NCI-H2029 (cell line): ENCODE measurements at regions not wholly inside any gene's neighbourhood (a gene's known extent, or its start where the extent isn't known, plus 50 kb on each side); places are given as distances from the start of the nearest gene placed in this dataset.
"Not testable (repeated sequence)": the region's sequence is repeated elsewhere in the genome, so short reads cannot be mapped to it uniquely, and the experiment has no call there.

Source experiments
- DNase-seq: peaks from one replicate; lab custom pipeline; 2025; lab: John Stamatoyannopoulos, UW

DNA sequence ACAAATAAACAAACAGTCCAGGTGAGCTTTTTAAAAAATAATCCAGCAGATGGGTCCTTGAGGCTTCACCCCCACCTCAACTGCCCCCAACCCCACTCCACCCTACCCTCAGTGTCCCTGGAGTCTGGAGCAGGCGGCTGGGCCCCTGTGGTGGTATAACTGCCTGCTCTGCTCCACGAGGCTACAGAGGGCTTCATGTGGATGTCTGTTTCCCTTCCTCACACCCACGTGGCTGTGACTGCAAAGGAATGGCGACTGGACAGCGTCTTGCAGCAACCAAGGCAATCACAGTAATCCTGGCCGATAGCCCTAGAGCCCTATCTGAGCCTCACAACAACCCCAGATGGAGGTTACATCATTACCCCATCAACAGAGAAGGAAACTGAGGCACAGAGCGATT lies 76.5 kb downstream of the SLC2A10 start:
- no peak for DNase-seq

DNA sequence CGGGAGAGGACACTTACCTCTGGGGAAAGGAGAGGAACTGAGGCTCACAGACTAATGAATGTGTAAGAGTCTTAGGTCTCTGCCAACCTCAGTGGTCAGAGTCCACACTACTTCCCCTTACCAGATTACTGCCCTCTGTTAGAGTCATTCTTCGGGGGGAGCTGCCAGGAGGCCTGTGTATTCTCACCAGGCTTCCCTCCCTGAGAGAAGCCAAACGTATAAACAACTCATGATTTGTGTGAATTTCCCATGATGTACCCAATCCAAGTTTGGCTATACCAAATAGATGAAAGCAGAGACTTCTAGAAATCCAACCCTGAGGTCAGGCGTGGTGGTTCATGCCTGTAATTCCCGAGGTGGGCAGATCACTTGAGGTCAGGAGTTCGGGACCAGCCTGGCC lies 77.1 kb downstream of the SLC2A10 start:
- no peak for DNase-seq

DNA sequence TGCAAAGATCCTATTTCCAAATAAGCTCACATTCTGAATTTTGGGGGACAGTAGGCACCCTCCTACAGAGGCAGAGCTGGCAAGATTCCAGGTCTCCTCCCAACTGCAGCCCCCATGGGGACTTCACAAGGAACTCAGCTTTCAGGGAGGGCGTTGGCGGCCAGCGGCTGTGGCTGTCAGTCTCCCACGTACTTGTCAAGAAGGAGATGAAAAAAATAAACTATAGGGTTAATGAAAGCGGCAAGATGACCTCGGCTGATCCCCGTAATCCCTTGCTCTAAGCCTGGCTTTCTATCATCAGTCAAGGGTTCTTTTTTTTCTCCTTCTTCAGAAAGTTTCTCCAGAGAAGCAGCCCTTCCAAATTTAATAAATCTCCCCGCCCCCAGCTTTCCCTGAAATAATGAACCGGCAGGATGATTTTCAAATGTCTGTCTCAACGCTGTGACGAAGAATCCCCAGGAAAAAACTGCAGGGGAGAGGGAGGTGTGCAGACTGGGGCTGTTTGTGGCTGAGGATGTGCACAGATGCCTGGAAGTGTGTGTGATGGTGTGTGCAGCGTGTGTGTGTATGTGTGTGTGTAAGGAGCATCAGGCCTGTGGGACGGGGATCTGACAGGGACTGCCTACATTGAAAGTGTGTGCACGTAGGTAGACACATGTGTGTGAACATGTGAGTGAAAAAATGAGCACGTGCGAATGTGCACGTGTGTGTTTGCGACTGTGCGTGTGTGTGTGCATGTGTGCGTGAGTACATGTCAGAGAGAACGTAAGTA lies 78.7 kb downstream of the SLC2A10 start:
- no peak for DNase-seq

DNA sequence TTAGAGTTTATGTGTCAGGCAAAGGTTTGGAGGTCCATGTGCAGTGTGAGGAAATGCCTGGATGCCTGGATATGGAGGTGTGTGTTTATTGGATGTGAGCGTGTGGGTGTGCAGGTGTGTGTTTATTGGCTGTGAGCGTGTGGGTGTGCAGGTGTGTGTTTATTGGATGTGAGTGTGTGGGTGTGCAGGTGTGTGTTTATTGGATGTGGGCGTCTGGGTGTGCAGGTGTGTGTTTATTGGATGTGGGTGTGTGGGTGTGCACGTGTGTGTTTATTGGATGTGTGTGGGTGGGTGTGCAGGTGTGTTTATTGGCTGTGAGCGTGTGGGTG lies 79.3 kb downstream of the SLC2A10 start:
- DNase-seq, result not testable (repeated sequence)

DNA sequence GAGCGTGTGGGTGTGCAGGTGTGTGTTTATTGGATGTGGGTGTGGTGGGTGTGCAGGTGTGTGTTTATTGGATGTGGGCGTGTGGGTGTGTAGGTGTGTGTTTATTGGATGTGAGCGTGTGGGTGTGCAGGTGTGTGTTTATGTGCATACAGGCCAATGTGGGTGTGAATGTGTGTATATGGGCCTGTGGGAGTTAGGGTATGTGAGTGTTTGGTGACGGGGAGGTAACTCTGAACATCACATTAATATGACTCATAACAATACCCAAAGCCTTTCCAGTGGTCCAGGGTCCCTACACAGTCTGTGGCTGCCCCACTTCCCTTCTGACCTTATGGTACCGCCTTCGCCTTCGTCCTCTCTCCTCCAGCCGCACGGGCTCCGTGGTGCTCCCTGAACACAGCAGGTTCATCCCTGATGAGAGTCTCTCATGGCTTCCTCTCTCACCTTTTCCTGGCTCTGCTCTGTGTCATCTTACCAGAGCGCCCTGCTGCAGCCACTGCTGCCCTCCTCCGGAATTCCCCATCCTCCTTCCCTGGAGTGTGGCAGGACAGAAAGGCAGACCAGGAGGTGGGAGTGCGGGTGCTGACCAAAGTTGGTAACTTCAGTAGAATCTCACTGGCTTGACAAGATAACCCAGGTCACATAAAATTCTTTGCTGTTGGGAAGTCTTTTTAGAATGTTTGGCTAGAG lies 80.0 kb downstream of the SLC2A10 start:
- no peak for DNase-seq

DNA sequence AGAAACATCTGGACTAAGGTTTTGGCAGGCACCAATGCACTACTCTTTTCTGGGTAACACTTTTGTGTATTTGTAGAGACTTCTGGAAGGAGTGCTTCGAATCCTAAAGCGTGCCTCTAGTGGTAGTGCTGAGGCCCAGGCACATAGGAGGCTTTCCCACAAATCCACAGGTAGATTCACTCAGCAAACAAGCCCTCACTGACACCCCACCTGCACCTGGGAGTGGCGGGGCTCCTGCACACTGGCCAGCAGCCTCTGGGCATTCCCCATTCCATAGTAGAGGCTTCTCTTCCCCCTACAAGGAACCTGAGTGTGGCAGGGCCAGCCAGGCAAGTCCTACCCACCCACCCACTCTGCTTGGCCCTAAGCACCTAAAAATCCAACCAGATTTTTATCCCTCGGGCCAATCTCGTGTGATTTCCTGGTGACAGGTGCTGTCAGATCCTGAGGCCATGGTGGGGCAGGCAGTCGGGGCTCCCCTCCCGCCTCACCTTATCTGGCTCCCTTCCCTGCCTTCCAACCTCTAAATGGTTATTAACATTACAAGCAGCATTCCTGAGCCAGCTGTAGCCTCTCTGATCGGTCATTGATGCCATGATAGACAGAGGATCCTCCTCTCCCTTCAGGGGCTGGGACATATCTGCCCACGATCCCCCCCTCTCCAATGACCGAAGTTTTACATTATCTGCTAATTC lies 82.4 kb downstream of the SLC2A10 start:
- DNase-seq, result no peak

DNA sequence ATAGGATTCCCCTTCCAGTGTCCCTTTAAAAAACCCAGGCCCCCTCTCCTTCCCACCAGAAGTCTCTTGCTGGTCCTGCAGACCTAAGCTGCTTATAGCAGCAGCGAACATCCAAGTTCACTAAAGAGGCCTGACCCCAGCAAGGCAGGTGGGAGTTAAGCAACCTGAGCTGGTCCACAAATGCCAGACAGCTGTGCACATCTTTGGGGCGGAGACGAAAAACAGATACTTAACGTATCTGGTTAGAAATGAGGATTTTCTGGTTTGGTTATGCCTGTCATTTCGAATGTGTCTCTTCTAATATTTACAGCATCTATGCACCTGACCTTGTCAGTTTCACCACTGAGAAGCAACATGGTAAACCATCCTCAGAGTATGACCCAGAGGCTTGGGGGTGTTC lies 87.8 kb downstream of the SLC2A10 start:
- no peak for DNase-seq

DNA sequence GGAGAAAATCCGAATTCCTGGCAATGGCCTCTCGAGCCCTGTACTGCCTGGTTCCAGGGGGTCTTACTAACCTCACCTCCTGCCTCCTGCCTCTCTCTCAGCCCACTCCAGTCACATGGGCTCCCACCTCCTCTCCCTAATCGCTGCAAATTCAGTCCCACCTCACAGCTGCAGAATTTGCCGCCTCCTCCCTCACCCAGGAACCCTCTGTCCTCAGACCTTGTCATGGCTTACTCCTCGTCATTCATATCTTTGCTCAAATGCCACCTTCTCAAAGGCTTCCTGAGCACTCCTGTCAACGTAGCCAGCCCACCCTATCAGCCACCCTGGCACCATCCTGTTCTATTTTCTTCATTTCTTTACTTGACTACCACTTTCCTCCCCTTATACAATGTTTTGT lies 89.0 kb downstream of the SLC2A10 start:
- no peak for DNase-seq

DNA sequence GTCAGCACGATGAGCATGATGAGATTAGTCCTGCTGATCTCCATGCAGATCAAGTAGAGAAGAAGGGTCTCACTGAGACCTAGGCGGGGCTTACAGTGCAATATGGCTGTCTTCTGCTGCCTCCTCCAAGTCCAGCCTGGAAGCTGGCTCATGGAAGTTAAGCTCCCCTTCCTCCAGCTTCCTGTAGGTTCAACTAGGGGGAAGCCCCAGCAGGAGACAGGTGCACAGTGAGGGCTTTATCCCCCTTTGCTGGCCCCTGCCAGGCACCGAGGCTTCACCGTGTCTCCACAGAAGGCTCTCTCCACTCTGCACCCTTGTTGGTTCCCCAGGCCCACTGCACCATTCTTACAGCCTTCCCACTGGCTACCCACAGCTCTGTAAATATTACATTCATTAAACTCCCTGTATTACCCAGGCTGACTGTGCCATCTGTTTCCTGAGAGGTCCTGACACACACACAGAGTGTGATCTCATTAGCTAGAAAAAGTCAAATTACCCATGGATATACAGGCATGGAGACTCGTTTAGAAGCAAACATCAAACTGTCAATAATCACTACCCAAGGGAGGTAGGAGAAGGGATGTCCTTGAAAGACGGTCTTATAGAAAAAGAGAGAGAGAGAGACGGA lies 90.4 kb downstream of the SLC2A10 start:
- DNase-seq, result no peak

DNA sequence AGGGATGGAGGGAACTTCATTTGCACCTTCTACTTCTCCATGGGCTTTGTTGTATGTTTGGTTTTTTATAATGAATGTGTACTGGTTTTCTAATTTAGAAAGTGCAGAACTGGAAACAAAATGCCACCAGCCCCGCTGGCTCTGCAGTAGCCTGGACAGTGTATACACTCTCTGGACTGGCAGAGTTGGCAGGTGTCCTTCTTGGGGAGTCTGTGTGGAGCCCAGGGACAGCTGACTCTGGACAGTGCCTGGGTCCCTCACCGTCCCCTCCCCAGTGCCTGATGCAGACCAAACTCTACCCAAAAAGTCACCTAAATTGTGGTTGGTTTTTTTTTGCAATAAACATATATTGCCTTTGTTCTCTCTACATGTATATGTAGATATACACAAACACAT lies 91.0 kb downstream of the SLC2A10 start:
- no peak for DNase-seq

DNA sequence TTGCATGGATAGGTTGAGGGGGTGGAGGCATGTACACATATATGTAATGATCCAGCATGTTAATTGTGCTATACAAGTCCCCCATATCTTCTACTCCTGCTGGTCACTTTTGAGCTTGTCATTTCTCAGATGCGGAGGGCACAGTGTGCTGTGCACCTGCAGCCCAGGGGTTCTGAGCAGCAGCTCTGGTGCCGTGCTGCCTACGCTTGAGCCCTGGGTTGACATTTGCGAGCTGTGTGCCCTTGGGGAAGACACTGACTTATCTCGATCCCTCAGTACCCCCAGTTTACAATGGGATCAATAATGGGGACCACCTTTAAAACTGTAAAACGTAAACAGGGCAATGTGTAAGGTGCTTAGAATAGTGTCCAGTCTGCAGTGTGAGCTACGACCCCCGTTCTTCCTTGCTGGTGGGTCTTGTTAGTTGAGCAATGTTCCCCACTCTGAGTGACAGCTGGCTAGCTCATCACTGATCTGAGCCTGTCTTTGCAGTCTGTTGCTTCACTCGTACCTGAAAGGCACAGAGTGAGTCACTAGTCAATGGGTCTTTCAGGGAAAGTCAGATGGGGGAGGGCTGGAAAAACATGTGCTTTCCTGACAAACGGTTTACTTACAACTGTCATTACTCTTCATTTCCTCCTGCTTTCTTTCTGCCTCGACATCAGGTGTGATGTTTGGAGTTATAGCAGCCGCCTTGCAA lies 91.7 kb downstream of the SLC2A10 start:
- DNase-seq, result no peak

DNA sequence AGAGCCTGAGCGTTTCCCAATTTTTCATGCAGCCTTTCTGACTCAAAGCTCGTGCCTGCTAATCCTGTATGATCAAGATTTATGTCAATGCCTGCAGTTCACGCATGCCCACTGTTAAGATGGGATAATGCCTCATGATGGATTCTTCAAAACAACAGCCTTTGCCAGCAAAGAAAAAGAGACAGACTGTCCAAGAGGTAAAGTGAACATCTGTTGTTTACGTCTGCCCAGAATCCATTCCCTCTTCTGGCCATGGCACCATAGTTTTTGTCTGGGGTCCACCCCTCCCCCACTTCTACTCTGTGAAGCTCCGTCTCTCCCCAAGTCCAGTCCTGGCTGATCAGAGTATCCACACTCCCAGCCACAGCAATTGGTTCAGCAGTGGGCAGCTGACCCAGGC lies 91.9 kb upstream of the EYA2 start:
- DNase-seq, result no peak

DNA sequence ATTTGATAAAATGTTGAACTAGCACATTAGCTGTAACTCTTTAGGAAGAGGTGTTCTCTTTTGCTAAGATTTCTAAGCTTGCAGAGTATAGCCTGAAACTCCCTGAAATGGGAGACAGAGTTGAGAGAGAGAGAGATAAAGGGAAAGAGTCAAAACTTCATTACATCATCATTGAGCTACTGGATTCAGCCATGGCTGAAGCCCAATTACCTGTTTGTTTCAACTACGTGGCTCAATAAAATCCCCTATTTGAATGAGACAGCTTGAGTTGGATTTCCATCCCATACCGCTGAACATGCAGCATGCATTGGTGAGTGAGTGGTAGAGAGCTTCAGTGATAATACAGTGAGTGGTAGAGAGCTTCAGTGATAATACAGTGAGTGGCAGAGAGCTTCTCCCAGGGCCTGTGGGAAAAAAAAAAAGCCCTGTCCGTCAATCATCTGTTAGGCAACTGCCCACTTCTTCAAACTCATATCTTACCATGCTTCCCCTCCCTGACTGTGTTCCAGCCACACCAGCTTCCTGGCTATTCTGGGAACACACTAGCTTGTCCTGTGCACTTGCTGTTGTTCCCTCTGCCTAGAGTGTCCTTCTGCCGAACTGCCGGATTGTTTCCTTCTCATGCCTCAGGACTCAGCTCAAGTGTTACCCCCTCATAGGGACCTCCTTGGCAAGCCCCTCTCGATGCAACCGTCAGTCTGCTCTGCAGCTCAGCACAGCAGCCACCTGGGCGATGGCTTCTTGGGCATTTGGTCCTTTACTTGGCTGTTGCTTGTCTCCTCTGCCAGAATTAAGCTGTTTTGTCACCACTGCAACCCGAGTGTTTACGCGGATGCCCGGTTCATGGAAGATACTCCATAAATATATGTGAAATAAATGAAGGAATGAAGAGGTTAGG lies 91.3 kb upstream of the EYA2 start:
- no peak for DNase-seq

DNA sequence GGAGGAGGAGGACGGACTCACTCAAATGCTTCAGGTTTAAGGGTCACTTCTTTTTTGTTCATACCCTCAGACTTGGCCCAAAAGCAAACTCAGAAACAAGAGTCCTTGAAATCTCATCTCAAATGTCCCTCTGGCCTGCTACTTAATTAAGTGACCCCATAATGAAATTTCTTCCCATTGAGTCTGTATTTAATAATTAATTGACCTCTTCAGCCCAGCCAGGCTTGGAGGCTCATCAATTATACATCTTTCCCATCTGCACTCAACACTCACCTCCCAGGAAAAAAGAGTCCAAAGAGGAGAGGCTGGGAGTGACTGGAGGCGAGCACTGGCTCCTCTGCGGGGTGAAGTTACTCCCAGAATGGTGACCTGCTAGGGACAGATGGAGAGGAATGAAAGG lies 90.5 kb upstream of the EYA2 start:
- no peak for DNase-seq

DNA sequence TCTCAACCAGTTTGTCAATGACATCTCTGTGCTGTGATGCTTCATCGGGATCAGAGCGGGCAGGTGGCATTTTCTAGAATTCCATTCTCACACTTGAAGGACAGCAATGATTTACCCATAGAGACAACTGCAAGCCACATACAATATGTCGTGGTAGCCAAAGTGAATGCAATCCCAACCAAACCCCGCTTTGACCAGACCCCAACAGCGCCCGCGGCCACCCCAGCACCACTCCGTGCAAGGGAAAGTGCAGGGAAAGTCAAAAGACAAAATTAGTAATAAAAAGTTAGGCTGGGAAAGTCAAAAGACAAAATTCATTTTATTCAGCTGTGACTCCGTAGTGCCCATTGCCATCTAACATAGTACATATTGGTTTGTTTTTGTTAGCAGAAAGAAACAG lies 88.8 kb upstream of the EYA2 start:
- no peak for DNase-seq

DNA sequence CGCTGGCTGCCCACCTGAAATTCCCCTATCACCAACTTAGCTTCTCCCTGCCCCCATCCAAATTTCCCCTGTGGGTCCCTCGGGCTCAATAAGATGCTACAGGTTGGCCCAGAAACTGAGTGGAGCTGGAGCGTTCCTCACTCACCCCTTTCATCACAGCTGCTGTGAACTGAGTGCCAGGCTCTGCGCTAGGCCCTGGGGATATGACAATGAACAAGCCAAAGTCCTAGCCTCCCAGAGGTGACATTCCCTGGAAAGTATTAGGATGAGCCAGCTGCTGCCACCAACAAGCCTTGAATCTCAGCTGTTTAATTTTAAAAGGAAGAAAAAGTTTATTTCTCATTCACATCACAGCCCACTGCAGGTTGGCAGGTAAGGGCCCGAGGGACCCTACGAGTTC lies 86.6 kb upstream of the EYA2 start:
- DNase-seq, result no peak

DNA sequence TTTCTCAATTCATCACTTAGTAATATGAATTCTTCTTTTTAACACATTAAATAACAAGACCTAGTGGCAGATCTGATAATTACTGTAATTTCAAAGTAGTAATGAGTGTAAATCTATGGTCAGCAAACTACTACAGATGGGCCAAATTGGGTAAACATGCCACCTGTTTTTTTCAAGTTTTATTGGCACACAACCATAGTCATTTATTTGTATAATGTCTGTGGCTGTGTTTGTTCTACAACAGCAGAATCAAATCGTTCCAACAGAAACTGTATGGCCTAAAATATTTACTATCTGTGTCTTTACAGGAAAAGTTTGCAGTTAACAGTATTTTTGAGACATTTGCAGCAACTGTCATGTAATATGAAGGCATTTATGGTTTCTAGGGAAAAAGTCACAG lies 86.1 kb upstream of the EYA2 start:
- DNase-seq, result peak; percentile 37

DNA sequence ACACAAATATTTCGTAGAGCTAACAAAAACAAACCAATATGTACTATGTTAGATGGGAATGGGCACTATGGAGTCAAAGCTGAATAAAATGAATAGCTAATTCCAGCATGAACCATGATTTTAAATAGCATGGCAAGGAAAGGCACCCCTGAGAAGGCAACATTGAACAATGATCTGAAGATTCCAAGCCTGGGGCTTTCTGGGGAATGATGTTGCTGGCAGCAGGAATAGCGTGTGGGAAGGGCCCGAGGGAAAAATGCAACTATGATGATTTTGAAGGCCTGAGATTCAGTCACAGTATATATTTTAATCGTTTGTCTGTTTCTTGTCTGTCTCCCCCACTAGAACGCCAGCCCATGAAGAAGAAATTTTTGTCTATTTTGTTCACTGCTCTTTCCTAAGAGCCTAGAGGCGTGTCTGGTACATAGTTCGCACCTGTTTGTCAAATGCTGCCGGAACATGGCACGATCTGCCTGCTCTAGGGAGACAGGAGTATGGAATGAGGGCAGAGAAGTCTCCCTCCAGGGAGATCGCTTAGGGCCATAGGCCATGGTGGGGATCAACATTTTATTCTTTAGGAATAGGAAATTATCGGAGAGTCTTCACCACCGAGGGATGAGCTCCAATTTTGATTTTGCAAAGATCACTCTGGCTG lies 84.8 kb upstream of the EYA2 start:
- DNase-seq, result no peak

DNA sequence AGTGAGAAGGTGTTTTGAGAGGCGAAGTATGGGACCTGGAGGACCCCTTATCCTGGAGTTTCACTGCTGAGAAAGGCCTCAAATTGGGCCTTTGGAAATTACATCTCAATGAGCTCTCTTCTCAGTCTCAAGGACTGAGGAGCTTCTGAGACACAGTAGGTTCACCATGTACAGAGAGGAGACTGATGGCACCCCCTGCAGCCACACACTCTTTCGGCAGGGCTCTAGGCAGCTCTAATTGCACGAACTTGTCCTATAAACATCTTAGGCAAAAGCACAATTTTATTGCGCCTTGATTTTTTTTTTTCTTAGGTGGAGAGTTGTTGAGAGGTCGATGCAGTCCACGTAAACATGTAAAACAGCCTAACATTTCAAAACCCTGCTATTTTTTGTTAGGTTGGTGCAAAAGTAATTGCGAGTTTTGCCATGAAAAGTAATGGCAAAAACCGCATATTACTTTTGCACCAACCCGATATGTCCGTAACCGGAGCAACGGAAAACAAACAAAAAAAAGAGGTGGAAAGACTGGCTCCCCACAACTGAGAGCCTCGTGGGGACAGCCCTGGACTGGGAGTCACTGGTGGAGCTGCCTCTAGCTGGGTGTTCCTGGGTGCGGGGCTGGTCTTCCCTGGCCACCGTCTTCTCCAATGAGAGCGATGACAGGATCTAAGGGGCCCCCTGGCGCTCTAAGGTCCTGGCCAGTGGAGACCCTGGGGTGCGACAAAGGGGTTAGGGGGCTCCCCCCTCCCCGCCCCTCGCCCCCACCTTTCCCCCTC lies 84.0 kb upstream of the EYA2 start:
- no peak for DNase-seq
